ENCODE measurements at regions not wholly inside any gene's neighbourhood (a gene's known extent, or its start where the extent isn't known, plus 50 kb on each side); places are given as distances from the start of the nearest gene placed in this dataset.

- intact Hi-C loops (cut with DNase I) = no loop called here
- peak; percentile 92 for ATAC-seq
- DNase-seq = peak; percentile 77
Measured at GRCh38 chr5:5886812-5887486, 464.5 kb downstream of the ICE1 start.

GRCh38 chr5:5886353-5886752 lies 463.9 kb downstream of the ICE1 start:
- DNase-seq = no peak
- H3K27ac ChIP-seq = no peak overlapping the region
- peak; percentile 13 for ATAC-seq
- no peaks in the 10 kb centered on the region for H3K9me3 ChIP-seq
- H3K4me3 ChIP-seq = no peak overlapping the region
- intact Hi-C loops (cut with DNase I) = no loop called here
- TF ChIP-seq, protein P1, sequence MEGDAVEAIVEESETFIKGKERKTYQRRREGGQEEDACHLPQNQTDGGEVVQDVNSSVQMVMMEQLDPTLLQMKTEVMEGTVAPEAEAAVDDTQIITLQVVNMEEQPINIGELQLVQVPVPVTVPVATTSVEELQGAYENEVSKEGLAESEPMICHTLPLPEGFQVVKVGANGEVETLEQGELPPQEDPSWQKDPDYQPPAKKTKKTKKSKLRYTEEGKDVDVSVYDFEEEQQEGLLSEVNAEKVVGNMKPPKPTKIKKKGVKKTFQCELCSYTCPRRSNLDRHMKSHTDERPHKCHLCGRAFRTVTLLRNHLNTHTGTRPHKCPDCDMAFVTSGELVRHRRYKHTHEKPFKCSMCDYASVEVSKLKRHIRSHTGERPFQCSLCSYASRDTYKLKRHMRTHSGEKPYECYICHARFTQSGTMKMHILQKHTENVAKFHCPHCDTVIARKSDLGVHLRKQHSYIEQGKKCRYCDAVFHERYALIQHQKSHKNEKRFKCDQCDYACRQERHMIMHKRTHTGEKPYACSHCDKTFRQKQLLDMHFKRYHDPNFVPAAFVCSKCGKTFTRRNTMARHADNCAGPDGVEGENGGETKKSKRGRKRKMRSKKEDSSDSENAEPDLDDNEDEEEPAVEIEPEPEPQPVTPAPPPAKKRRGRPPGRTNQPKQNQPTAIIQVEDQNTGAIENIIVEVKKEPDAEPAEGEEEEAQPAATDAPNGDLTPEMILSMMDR (IDR thresholded peaks at IDR 0.05) = no peak
- peaks cover 7% of the 10 kb centered on the region for H3K27me3 ChIP-seq
- H3K36me3 ChIP-seq = no peaks in the 10 kb centered on the region
- no peaks in the 10 kb centered on the region for H3K4me1 ChIP-seq

More at GRCh38 chr5:5886812-5887486, 464.5 kb downstream of the ICE1 start:
- TF ChIP-seq, protein P1 (IDR thresholded peaks at IDR 0.05) = peak; percentile 56
- no peak overlapping the region for H3K4me3 ChIP-seq
- no peak overlapping the region for H3K27ac ChIP-seq
- H3K9me3 ChIP-seq = no peaks in the 10 kb centered on the region
- H3K36me3 ChIP-seq = no peaks in the 10 kb centered on the region
- H3K27me3 ChIP-seq = peaks cover 7% of the 10 kb centered on the region
- H3K4me1 ChIP-seq = no peaks in the 10 kb centered on the region

GRCh38 chr5:5885782-5886181 lies 463.3 kb downstream of the ICE1 start:
- H3K9me3 ChIP-seq = no peaks in the 10 kb centered on the region
- peaks cover 7% of the 10 kb centered on the region for H3K27me3 ChIP-seq
- no peak overlapping the region for H3K4me3 ChIP-seq
- intact Hi-C loops (cut with DNase I) = no loop called here
- no peak overlapping the region for H3K27ac ChIP-seq
- ATAC-seq = no peak
- TF ChIP-seq, protein P1 (IDR thresholded peaks at IDR 0.05) = no peak
- H3K4me1 ChIP-seq = no peaks in the 10 kb centered on the region
- no peak for DNase-seq
- H3K36me3 ChIP-seq = no peaks in the 10 kb centered on the region

GRCh38 chr5:5884593-5884992 lies 462.1 kb downstream of the ICE1 start:
- no peak overlapping the region for H3K4me3 ChIP-seq
- ATAC-seq (no peak), DNase-seq (no peak)
- no peak overlapping the region for H3K27ac ChIP-seq
- H3K36me3 ChIP-seq = no peaks in the 10 kb centered on the region
- peaks cover 7% of the 10 kb centered on the region for H3K27me3 ChIP-seq
- no peaks in the 10 kb centered on the region for H3K9me3 ChIP-seq
- intact Hi-C loops (cut with DNase I) = no loop called here
- H3K4me1 ChIP-seq = no peaks in the 10 kb centered on the region
- TF ChIP-seq, protein P1 (IDR thresholded peaks at IDR 0.05) = no peak

GRCh38 chr5:5883562-5883961 lies 461.1 kb downstream of the ICE1 start:
- intact Hi-C loops (cut with DNase I) = no loop called here
- H3K4me3 ChIP-seq = no peak overlapping the region
- ATAC-seq (no peak), DNase-seq (no peak)
- H3K4me1 ChIP-seq = no peaks in the 10 kb centered on the region
- peaks cover 7% of the 10 kb centered on the region for H3K27me3 ChIP-seq
- H3K36me3 ChIP-seq = no peaks in the 10 kb centered on the region
- TF ChIP-seq, protein P1 (IDR thresholded peaks at IDR 0.05) = no peak
- no peaks in the 10 kb centered on the region for H3K9me3 ChIP-seq
- no peak overlapping the region for H3K27ac ChIP-seq

DNA sequence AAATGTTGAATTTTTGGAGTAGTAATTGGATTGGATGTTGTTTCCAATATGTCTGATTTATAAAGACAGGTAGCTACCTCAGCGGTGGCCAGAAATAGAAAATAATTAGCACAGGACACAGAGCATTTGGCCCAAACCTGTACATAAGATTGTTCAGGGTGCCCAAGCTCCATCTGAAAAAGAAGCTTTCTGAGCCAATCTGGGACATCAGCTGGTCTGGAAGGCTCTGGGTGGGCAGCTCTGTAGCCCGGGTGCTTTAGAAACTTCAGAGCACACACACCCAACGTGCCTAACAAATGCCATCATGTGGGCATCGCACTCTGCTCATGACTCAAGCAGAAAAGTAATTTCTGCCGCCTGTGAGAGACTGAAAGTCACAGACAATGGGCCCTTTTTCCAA lies 460.7 kb downstream of the ICE1 start:
- Histone ChIP-seq H3K9me3 (no peaks in the 10 kb centered on the region), H3K27me3 (peaks cover 7% of the 10 kb centered on the region), H3K36me3 (no peaks in the 10 kb centered on the region), H3K4me3 (no peak overlapping the region), H3K4me1 (no peaks in the 10 kb centered on the region), H3K27ac (no peak overlapping the region)
- no peak for ATAC-seq
- TF ChIP-seq, protein P1 (IDR thresholded peaks at IDR 0.05) = no peak
- no peak for DNase-seq
- intact Hi-C loops (cut with DNase I) = no loop called here
